ENCODE measurements at regions not wholly inside any gene's neighbourhood (a gene's known extent, or its start where the extent isn't known, plus 50 kb on each side); places are given as distances from the start of the nearest gene placed in this dataset.

- no peak for DNase-seq (ENCODE audit: low spot score)
- intact Hi-C loops (cut with DNase I): no loop called here
Observed at GRCh38 chr16:6428861-6429260, 903.8 kb upstream of the RBFOX1 start.

- intact Hi-C loops (cut with DNase I): no loop called here
- no peak for DNase-seq (ENCODE audit: low spot score)
Observed at GRCh38 chr16:6427621-6428020, 905.0 kb upstream of the RBFOX1 start.

- intact Hi-C loops (cut with DNase I): no loop called here
- DNase-seq (ENCODE audit: low spot score): no peak
Observed at GRCh38 chr16:6407596-6407995, 925.0 kb upstream of the RBFOX1 start.

GRCh38 chr16:6406028-6406427 lies 926.6 kb upstream of the RBFOX1 start:
- DNase-seq (ENCODE audit: low spot score): no peak
- intact Hi-C loops (cut with DNase I): no loop called here

GRCh38 chr16:6382924-6383459 lies 949.7 kb upstream of the RBFOX1 start:
- intact Hi-C loops (cut with DNase I): no loop called here

GRCh38 chr16:6381896-6382295 lies 950.7 kb upstream of the RBFOX1 start:
- intact Hi-C loops (cut with DNase I): no loop called here

More at GRCh38 chr16:6382924-6383459, 949.7 kb upstream of the RBFOX1 start:
- no peak for DNase-seq (ENCODE audit: low spot score)

GRCh38 chr16:6377956-6378355 lies 954.7 kb upstream of the RBFOX1 start:
- DNase-seq (ENCODE audit: low spot score): no peak
- intact Hi-C loops (cut with DNase I): no loop called here

More at GRCh38 chr16:6381896-6382295, 950.7 kb upstream of the RBFOX1 start:
- DNase-seq (ENCODE audit: low spot score): no peak

- intact Hi-C loops (cut with DNase I): no loop called here
- DNase-seq (ENCODE audit: low spot score): no peak
Observed at GRCh38 chr16:6375465-6376075, 957.1 kb upstream of the RBFOX1 start.

- intact Hi-C loops (cut with DNase I): loop anchor here in 1 of 2 donors (5.0 kb wide), 1 partner anchor 973 kb away; no protein-coding TSS in a partner anchor
Observed at GRCh38 chr16:6374821-6375220, 957.8 kb upstream of the RBFOX1 start.

GRCh38 chr16:6364846-6365245 lies 967.8 kb upstream of the RBFOX1 start:
- no peak for DNase-seq (ENCODE audit: low spot score)
- intact Hi-C loops (cut with DNase I): no loop called here

More at GRCh38 chr16:6374821-6375220, 957.8 kb upstream of the RBFOX1 start:
- DNase-seq (ENCODE audit: low spot score): no peak

- DNase-seq (ENCODE audit: low spot score): no peak
- intact Hi-C loops (cut with DNase I): no loop called here
Observed at GRCh38 chr16:6363896-6364607, 968.6 kb upstream of the RBFOX1 start.

GRCh38 chr16:6363396-6363795 lies 969.2 kb upstream of the RBFOX1 start:
- DNase-seq (ENCODE audit: low spot score): no peak

GRCh38 chr16:6362321-6362720 lies 970.3 kb upstream of the RBFOX1 start:
- no peak for DNase-seq (ENCODE audit: low spot score)
- intact Hi-C loops (cut with DNase I): no loop called here

More at GRCh38 chr16:6363396-6363795, 969.2 kb upstream of the RBFOX1 start:
- intact Hi-C loops (cut with DNase I): no loop called here

GRCh38 chr16:6360641-6361040 lies 972.0 kb upstream of the RBFOX1 start:
- intact Hi-C loops (cut with DNase I): no loop called here
- DNase-seq (ENCODE audit: low spot score): no peak

- no peak for DNase-seq (ENCODE audit: low spot score)
- intact Hi-C loops (cut with DNase I): no loop called here
Observed at GRCh38 chr16:6356911-6357310, 975.7 kb upstream of the RBFOX1 start.

GRCh38 chr16:6349725-6350124 lies 982.9 kb upstream of the RBFOX1 start:
- intact Hi-C loops (cut with DNase I): no loop called here
- DNase-seq (ENCODE audit: low spot score): no peak

- no peak for DNase-seq (ENCODE audit: low spot score)
- intact Hi-C loops (cut with DNase I): no loop called here
Observed at GRCh38 chr16:6345090-6345489, 987.6 kb upstream of the RBFOX1 start.

- DNase-seq (ENCODE audit: low spot score): no peak
- intact Hi-C loops (cut with DNase I): no loop called here
Observed at GRCh38 chr16:6343157-6343556, 989.5 kb upstream of the RBFOX1 start.

- no peak for DNase-seq (ENCODE audit: low spot score)
- intact Hi-C loops (cut with DNase I): no loop called here
Observed at GRCh38 chr16:6341981-6342380, 990.7 kb upstream of the RBFOX1 start.

GRCh38 chr16:6335072-6335471 lies 997.6 kb upstream of the RBFOX1 start:
- intact Hi-C loops (cut with DNase I): no loop called here
- DNase-seq (ENCODE audit: low spot score): no peak

- no peak for DNase-seq (ENCODE audit: low spot score)
- intact Hi-C loops (cut with DNase I): no loop called here
Observed at GRCh38 chr16:6331770-6332169, 1000.9 kb upstream of the RBFOX1 start.

All from posterior vena cava (tissue), 2 donors.